KMS-11 (cell line): ENCODE measurements at regions not wholly inside any gene's neighbourhood (a gene's known extent, or its start where the extent isn't known, plus 50 kb on each side); places are given as distances from the start of the nearest gene placed in this dataset.
"Not testable (repeated sequence)": the region's sequence is repeated elsewhere in the genome, so short reads cannot be mapped to it uniquely, and the experiment has no call there.

Experiments used
- H2AFZ ChIP-seq: fragments of 200-600 bp; sonication (generic); 2 replicates; pipeline ENCODE4 v1.6.1; 2016; ENCODE audit warnings: antibody characterized with exemption, mixed run types, low read depth
- H3K27ac ChIP-seq: fragments of 200-600 bp; sonication (generic); 2 replicates; pipeline ENCODE4 v1.6.1; 2016; ENCODE audit warnings: mild to moderate bottlenecking, mixed run types
- H3K27me3 ChIP-seq: fragments of 200-600 bp; sonication (generic); 2 replicates; pipeline ENCODE4 v1.6.1; 2017; ENCODE audit warnings: mild to moderate bottlenecking, low read depth, mixed run types, moderate library complexity; ENCODE audit not compliant: insufficient read depth
- H3K36me3 ChIP-seq: fragments of 200-600 bp; sonication (generic); 2 replicates; pipeline ENCODE4 v1.6.1; 2017; ENCODE audit warnings: mild to moderate bottlenecking, mixed run types; ENCODE audit not compliant: insufficient read depth
- H3K4me1 ChIP-seq: fragments of 200-600 bp; sonication (generic); 2 replicates; pipeline ENCODE4 v1.6.1; 2016; ENCODE audit warnings: mild to moderate bottlenecking, low read depth, mixed run types; ENCODE audit not compliant: poor library complexity, severe bottlenecking
- H3K4me2 ChIP-seq: fragments of 200-600 bp; sonication (generic); 2 replicates; pipeline ENCODE4 v1.7.0; 2016; ENCODE audit warnings: mild to moderate bottlenecking, mixed run types
- H3K4me3 ChIP-seq: fragments of 200-600 bp; sonication (generic); IDR thresholded peaks from 2 replicates; pipeline ENCODE4 v1.6.1; 2017; ENCODE audit warnings: low read depth, low read length, mixed read lengths; ENCODE audit not compliant: insufficient read depth
- H3K79me2 ChIP-seq: fragments of 200-600 bp; sonication (generic); 2 replicates; pipeline ENCODE4 v1.6.1; 2016; ENCODE audit warnings: low read depth, mixed run types; ENCODE audit not compliant: insufficient read depth
- H3K9ac ChIP-seq: fragments of 200-600 bp; sonication (generic); 2 replicates; pipeline ENCODE4 v1.6.1; 2016; ENCODE audit warnings: mild to moderate bottlenecking, mixed run types
- H4K20me1 ChIP-seq: fragments of 200-600 bp; sonication (generic); 2 replicates; pipeline ENCODE4 v1.6.1; 2016; ENCODE audit warnings: mild to moderate bottlenecking, mixed run types; ENCODE audit not compliant: insufficient read depth
- TF ChIP-seq, protein P1 (sequence below): fragments of 200-600 bp; sonication (generic); conservative IDR thresholded peaks from 2 replicates; pipeline ENCODE4 v1.6.1; 2017; ENCODE audit warnings: low read depth, mild to moderate bottlenecking, antibody characterized with exemption, low read length, moderate library complexity, mixed read lengths

DNA sequence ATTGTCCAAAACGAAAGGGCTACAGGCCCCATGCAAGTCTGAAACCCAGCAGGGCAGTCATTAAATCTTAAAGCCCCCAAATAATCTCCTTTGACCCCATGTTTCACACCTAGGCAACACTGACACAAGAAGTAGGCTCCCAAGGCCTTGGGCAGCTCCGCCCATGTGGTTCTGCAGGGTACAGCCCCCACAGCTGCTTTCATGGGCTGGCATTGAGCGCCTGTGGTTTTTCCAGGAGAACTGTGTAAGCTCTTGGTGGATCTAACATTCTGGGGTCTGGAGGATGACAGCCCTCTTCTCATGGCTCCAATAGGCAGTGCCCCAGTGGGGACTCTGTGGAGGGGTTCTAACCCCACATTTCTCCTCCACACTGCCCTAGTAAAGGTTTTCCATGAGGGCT, 623.5 kb downstream of the PRR16 start:
- TF ChIP-seq, protein P1, sequence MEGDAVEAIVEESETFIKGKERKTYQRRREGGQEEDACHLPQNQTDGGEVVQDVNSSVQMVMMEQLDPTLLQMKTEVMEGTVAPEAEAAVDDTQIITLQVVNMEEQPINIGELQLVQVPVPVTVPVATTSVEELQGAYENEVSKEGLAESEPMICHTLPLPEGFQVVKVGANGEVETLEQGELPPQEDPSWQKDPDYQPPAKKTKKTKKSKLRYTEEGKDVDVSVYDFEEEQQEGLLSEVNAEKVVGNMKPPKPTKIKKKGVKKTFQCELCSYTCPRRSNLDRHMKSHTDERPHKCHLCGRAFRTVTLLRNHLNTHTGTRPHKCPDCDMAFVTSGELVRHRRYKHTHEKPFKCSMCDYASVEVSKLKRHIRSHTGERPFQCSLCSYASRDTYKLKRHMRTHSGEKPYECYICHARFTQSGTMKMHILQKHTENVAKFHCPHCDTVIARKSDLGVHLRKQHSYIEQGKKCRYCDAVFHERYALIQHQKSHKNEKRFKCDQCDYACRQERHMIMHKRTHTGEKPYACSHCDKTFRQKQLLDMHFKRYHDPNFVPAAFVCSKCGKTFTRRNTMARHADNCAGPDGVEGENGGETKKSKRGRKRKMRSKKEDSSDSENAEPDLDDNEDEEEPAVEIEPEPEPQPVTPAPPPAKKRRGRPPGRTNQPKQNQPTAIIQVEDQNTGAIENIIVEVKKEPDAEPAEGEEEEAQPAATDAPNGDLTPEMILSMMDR: no peak
- H3K4me1 ChIP-seq: no peaks in the 10 kb centered on the region
- no peaks in the 10 kb centered on the region for H4K20me1 ChIP-seq
- no peak overlapping the region for H3K4me3 ChIP-seq
- H3K36me3 ChIP-seq: no peaks in the 10 kb centered on the region
- H3K79me2 ChIP-seq: no peaks in the 10 kb centered on the region
- H3K9ac ChIP-seq: no peak overlapping the region
- H3K27ac ChIP-seq: no peak overlapping the region
- no peaks in the 10 kb centered on the region for H3K27me3 ChIP-seq
- H2AFZ ChIP-seq: no peak overlapping the region
- H3K4me2 ChIP-seq: no peak overlapping the region

DNA sequence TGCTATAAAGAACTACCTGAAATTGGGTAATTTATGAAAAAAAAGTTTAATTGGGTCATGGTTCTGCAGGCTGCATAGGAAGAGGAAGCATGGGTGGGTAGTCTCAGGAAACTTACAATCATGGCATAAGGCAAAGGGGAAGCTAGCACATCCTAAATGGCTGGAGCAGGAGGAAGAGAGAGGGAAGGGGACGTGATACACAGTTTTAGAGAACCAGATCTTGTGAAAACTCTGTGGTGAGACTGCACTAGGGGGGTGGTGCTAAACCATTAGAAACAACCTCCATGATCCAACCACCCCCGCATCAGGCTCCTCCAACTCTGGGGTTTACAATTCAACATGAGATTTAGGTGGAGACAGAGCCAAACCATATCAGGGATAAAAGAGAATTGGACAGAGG, 624.2 kb downstream of the PRR16 start:
- Histone ChIP-seq H2AFZ (no peak overlapping the region), H4K20me1 (no peaks in the 10 kb centered on the region), H3K79me2 (no peaks in the 10 kb centered on the region), H3K9ac (no peak overlapping the region), H3K27ac (no peak overlapping the region), H3K4me1 (no peaks in the 10 kb centered on the region), H3K27me3 (no peaks in the 10 kb centered on the region), H3K36me3 (no peaks in the 10 kb centered on the region), H3K4me2 (no peak overlapping the region), H3K4me3 (no peak overlapping the region)
- TF ChIP-seq, protein P1: no peak

DNA sequence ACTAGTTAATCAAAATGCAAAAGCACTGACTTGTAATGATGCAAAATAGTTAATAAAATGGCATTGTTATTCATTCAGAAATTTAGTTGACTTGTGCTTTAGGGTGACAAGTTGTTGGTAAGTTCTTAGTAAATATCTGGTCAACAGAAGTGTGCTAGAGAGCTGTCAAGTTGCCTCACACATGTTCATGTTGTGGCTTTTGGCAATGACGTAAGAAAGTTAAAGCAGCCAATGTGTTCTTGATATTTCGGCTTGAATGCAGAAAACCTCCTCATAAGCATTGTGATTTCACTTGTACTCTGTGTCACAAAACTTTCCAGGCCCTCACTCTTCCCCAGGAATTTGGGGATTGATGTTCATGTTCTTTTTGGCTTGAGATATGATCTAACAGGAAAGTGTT, 626.7 kb downstream of the PRR16 start:
- TF ChIP-seq, protein P1: no peak
- no peak overlapping the region for H3K9ac ChIP-seq
- no peaks in the 10 kb centered on the region for H3K36me3 ChIP-seq
- no peaks in the 10 kb centered on the region for H3K4me1 ChIP-seq
- no peaks in the 10 kb centered on the region for H3K79me2 ChIP-seq
- H3K4me2 ChIP-seq: no peak overlapping the region
- no peaks in the 10 kb centered on the region for H4K20me1 ChIP-seq
- no peak overlapping the region for H3K27ac ChIP-seq
- H3K4me3 ChIP-seq: no peak overlapping the region
- no peaks in the 10 kb centered on the region for H3K27me3 ChIP-seq
- H2AFZ ChIP-seq: no peak overlapping the region

DNA sequence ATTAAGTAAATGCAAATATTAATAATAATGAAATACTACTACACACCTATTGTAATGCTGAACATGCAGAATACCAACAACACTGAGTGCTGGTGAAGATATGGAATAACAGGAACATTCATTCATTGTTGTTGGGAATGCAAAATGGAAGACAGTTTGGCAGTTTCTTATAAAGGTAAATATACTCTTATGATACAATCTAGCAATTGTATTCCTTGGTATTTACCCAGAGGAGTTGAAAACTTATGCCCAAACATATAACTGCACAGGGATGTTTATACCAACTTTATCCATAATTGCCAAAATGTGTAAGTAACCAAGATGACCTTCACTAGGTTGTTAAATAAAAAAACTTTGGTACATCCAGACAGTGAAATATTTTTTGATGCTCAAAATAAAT, 636.8 kb downstream of the PRR16 start:
- Histone ChIP-seq H3K4me3 (no peak overlapping the region), H3K27ac (no peak overlapping the region), H4K20me1 (no peaks in the 10 kb centered on the region), H3K79me2 (no peaks in the 10 kb centered on the region), H3K27me3 (no peaks in the 10 kb centered on the region), H2AFZ (no peak overlapping the region), H3K9ac (no peak overlapping the region), H3K4me1 (no peaks in the 10 kb centered on the region), H3K4me2 (no peak overlapping the region), H3K36me3 (no peaks in the 10 kb centered on the region)
- TF ChIP-seq, protein P1: no peak

GRCh38 chr5:121105921-121106320, 641.8 kb downstream of the PRR16 start:
- H3K27me3 ChIP-seq: no peaks in the 10 kb centered on the region
- no peaks in the 10 kb centered on the region for H3K79me2 ChIP-seq
- no peak overlapping the region for H3K9ac ChIP-seq
- H3K4me2 ChIP-seq: no peak overlapping the region
- no peaks in the 10 kb centered on the region for H3K36me3 ChIP-seq
- H3K4me3 ChIP-seq: no peak overlapping the region
- TF ChIP-seq, protein P1: no peak
- H4K20me1 ChIP-seq: no peaks in the 10 kb centered on the region
- H2AFZ ChIP-seq: no peak overlapping the region
- H3K27ac ChIP-seq: no peak overlapping the region
- no peaks in the 10 kb centered on the region for H3K4me1 ChIP-seq

DNA sequence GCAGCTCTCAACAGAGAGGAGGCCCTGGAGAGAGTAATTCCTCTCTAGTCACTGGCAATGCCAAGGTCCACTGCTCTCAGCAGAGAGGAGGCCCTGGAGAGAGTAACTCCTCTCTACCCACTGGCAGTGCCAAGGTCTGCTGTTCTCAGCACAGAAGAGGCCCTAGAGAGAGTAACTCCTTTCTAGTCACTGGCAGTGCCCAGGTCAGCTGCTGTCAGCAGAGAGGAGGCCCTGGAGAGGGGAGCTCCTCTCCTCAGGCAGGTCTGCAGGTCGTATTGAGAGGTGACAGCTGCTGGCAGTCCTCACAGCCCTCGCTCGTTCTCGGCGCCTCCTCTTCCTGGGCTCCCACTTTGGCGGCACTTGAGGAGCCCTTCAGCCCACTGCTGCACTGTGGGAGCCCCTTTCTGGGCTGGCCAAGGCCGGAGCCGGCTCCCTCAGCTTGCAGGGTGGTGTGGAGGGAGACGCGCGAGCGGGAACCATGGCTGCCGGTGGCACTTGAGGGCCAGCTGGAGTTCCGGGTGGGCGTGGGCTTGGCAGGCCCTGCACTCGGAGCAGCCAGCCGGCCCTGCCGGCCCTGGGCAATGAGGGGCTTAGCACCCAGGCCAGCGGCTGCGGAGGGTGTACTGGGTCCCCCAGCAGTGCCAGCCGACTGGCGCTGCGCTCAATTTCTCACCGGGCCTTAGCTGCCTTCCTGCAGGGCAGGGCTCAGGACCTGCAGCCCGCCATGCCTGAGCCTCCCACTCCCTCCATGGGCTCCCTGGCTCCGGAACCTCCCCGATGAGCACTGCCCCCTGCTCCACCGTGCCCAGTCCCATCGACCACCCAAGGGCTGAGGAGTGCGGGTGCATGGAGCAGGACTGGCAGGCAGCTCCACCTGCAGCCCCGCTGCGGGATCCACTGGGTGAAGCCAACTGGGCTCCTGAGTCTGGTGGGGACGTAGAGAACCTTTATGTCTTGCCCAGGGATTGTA, 642.9 kb downstream of the PRR16 start:
- not testable (repeated sequence) for H4K20me1 ChIP-seq, H3K27ac ChIP-seq, H3K4me1 ChIP-seq, H3K27me3 ChIP-seq, H3K4me3 ChIP-seq, H3K4me2 ChIP-seq, H3K9ac ChIP-seq, H3K36me3 ChIP-seq, H3K79me2 ChIP-seq, H2AFZ ChIP-seq
